Adipocyte (in vitro differentiated cells): ENCODE measurements at regions not wholly inside any gene's neighbourhood (a gene's known extent, or its start where the extent isn't known, plus 50 kb on each side); places are given as distances from the start of the nearest gene placed in this dataset.

ENCODE experiments used
- DNase-seq: peaks from one replicate; pipeline ENCODE4 v3.0.0-alpha.2; 2015; ENCODE audit warnings: low read depth
- H3K27me3 ChIP-seq: replicated peaks from 2 replicates; pipeline ENCODE4 v1.7.0; 2013; ENCODE audit warnings: mild to moderate bottlenecking, low read length, moderate library complexity; ENCODE audit not compliant: control insufficient read depth, insufficient read depth
- H3K36me3 ChIP-seq: 2 replicates; pipeline ENCODE4 v1.7.0; 2013; ENCODE audit warnings: low read length, mild to moderate bottlenecking, moderate library complexity; ENCODE audit not compliant: control insufficient read depth, insufficient read depth, severe bottlenecking
- H3K4me1 ChIP-seq: 2 replicates; pipeline ENCODE4 v1.7.0; 2013; ENCODE audit warnings: mild to moderate bottlenecking, low read length, moderate library complexity; ENCODE audit not compliant: control insufficient read depth, insufficient read depth
- H3K4me3 ChIP-seq: 2 replicates; pipeline ENCODE4 v1.7.0; 2013; ENCODE audit warnings: mild to moderate bottlenecking, low read length, moderate library complexity
- H3K9ac ChIP-seq: 2 replicates; pipeline ENCODE4 v1.7.0; 2013; ENCODE audit warnings: mild to moderate bottlenecking, low read length, moderate library complexity
- H3K9me3 ChIP-seq: 2 replicates; pipeline ENCODE4 v1.7.0; 2013; ENCODE audit warnings: mild to moderate bottlenecking, low read length, moderate library complexity; ENCODE audit not compliant: control insufficient read depth

GRCh38 chr19:29273000-29273640 is 60.2 kb upstream of the UQCRFS1 start:
- Histone ChIP-seq H3K27me3 (peaks cover 33% of the 10 kb centered on the region), H3K9me3 (peaks cover 8% of the 10 kb centered on the region), H3K36me3 (no peaks in the 10 kb centered on the region), H3K4me3 (no peak overlapping the region), H3K4me1 (no peaks in the 10 kb centered on the region), H3K9ac (no peak overlapping the region)
- no peak for DNase-seq

DNA sequence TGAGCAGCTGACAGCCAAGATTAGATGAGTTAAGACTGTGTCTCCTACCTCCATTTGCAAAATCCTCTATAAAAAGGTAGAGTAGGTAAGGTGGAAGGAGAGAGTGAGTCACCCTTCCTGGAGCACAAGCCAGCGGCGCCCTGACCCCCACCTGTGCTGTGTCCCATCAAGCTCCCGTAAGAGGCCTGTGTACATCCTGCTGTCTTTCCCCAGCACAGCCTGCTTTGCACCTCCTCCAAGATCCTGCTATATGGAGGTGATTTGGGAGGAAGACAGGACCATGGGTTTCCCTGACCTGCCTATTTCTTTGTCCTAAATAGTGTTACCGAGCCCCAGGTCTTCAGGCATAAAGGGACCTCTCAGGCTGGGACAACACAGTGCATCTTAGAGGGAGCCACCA is 62.3 kb upstream of the UQCRFS1 start:
- H3K4me3 ChIP-seq, result no peak overlapping the region
- no peak overlapping the region for H3K9ac ChIP-seq
- H3K36me3 ChIP-seq, result no peaks in the 10 kb centered on the region
- H3K9me3 ChIP-seq, result peaks cover 8% of the 10 kb centered on the region
- H3K27me3 ChIP-seq, result peaks cover 16% of the 10 kb centered on the region
- no peak for DNase-seq
- H3K4me1 ChIP-seq, result no peaks in the 10 kb centered on the region

DNA sequence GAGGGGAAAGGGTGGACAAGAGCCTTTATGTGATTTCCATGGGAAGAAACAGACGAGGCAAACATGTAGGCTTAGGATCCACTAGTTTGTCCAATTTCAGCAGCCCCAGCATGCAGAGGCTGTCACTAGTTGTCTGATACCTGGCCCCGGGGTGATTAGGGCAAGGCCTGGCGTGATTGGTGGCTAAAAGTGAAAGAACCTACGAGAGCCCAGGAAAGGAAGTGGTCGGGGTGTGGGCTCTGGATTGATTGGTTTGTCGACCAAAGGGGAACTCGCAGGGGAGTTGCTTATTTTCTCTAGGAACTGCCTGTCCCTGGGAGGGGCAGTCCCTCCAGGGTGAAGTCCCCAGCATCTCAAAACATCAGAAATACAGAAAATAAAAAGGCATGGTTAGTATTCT is 64.2 kb upstream of the UQCRFS1 start:
- no peak for DNase-seq
- peaks cover 3% of the 10 kb centered on the region for H3K9me3 ChIP-seq
- peaks cover 13% of the 10 kb centered on the region for H3K27me3 ChIP-seq
- H3K4me1 ChIP-seq, result no peaks in the 10 kb centered on the region
- no peak overlapping the region for H3K4me3 ChIP-seq
- no peak overlapping the region for H3K9ac ChIP-seq
- H3K36me3 ChIP-seq, result no peaks in the 10 kb centered on the region

DNA sequence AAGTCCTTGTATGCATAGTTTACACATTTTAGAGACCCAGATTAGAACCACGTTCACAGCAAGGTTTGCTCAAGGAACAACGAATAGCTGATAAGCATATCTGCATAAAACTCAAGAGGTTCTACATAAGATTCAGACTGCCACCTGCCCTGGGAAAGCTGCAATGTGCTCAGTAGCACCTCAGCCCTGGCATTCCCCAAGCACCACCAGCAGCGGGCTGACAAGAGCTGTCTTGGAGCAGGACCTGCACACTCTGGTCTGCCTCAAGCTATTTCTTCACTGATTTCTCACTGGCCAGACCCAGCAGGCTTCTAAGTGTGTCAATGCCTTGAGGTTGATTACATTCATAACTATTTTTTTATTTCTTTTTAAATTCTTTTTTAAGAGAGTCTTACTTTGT is 65.8 kb upstream of the UQCRFS1 start:
- Histone ChIP-seq H3K36me3 (no peaks in the 10 kb centered on the region), H3K9me3 (peaks cover 3% of the 10 kb centered on the region), H3K4me1 (no peaks in the 10 kb centered on the region), H3K9ac (no peak overlapping the region), H3K27me3 (peaks cover 22% of the 10 kb centered on the region), H3K4me3 (no peak overlapping the region)
- no peak for DNase-seq

GRCh38 chr19:29283366-29283765 is 70.4 kb upstream of the UQCRFS1 start:
- Histone ChIP-seq H3K27me3 (peaks cover 10% of the 10 kb centered on the region), H3K4me3 (no peak overlapping the region), H3K9me3 (no peaks in the 10 kb centered on the region), H3K9ac (no peak overlapping the region), H3K4me1 (no peaks in the 10 kb centered on the region), H3K36me3 (no peaks in the 10 kb centered on the region)
- no peak for DNase-seq

GRCh38 chr19:29285187-29285687 is 72.3 kb upstream of the UQCRFS1 start:
- H3K4me3 ChIP-seq, result no peak overlapping the region
- no peaks in the 10 kb centered on the region for H3K36me3 ChIP-seq
- H3K9me3 ChIP-seq, result no peaks in the 10 kb centered on the region
- peaks cover 16% of the 10 kb centered on the region for H3K27me3 ChIP-seq
- no peaks in the 10 kb centered on the region for H3K4me1 ChIP-seq
- no peak for DNase-seq
- H3K9ac ChIP-seq, result no peak overlapping the region

GRCh38 chr19:29285878-29286277 is 72.9 kb upstream of the UQCRFS1 start:
- Histone ChIP-seq H3K9me3 (no peaks in the 10 kb centered on the region), H3K9ac (no peak overlapping the region), H3K27me3 (peaks cover 16% of the 10 kb centered on the region), H3K4me1 (no peaks in the 10 kb centered on the region), H3K4me3 (no peak overlapping the region), H3K36me3 (no peaks in the 10 kb centered on the region)
- no peak for DNase-seq

- Histone ChIP-seq H3K36me3 (no peaks in the 10 kb centered on the region), H3K9me3 (no peaks in the 10 kb centered on the region), H3K4me3 (no peak overlapping the region), H3K9ac (no peak overlapping the region), H3K27me3 (peaks cover 16% of the 10 kb centered on the region), H3K4me1 (no peaks in the 10 kb centered on the region)
- no peak for DNase-seq
These were observed 74.1 kb upstream of the UQCRFS1 start for GRCh38 chr19:29287061-29287460.

DNA sequence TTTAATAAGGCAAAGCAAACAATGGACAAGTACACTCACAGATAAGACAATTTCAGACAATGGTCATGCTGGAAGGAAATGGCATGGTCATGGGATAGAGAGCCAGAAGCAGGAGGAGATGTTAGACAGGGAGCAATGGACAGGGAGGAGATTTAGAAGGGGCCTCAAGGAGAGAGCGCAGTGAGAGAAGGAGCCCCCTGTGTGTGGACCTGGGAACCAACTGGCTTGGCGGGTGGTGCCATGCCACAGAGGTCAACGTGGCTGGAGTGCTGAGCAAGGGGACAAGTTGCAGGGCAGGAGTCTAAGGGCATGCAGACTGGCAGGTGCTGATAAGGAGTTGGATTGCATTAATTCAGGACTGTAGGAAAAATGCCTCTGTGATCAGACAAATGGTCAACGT is 75.3 kb upstream of the UQCRFS1 start:
- Histone ChIP-seq H3K9me3 (no peaks in the 10 kb centered on the region), H3K36me3 (no peaks in the 10 kb centered on the region), H3K4me3 (no peak overlapping the region), H3K9ac (no peak overlapping the region), H3K27me3 (peaks cover 11% of the 10 kb centered on the region), H3K4me1 (no peaks in the 10 kb centered on the region)
- DNase-seq, result no peak

DNA sequence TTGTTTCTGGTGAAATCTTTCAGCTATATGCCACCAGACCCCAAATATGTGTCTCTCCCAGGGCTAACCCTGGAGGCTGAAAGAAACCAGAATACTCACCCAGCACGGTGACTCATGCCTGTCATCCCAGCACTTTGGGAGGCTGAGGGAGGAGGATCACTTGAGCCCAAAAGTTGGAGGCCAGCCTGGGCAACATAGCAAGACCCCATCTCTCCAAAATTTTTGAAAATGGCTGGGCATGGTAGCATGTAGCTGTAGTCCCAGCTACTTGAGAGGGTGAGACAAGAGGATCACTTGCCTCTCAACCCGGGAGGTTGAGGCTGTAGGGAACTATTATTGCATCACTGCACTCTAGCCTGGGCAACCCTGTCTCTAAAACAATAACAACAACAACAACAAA is 76.1 kb upstream of the UQCRFS1 start:
- H3K9ac ChIP-seq, result no peak overlapping the region
- peaks cover 11% of the 10 kb centered on the region for H3K27me3 ChIP-seq
- no peaks in the 10 kb centered on the region for H3K36me3 ChIP-seq
- no peak overlapping the region for H3K4me3 ChIP-seq
- H3K4me1 ChIP-seq, result no peaks in the 10 kb centered on the region
- H3K9me3 ChIP-seq, result no peaks in the 10 kb centered on the region
- no peak for DNase-seq

DNA sequence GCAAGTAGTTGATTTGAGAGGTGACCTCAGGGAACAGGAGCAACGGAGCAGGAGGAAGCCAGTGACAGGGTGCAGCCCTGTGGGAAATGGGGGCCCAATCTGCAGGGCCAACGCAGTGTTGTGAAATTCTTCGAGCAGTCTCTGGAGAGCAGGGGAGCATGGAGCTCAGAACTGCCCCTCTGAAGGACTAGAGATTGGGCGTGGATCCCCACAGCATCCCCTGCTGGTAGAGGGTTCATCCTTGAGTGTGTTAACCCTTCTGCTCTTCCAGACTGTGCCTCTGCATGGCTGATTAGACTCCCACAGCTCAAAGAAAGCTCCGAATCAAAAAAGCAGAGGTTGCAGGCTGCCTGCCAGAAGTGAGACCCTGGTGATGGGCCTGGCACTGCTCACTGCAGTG is 77.9 kb upstream of the UQCRFS1 start:
- no peak for DNase-seq
- Histone ChIP-seq H3K27me3 (peaks cover 11% of the 10 kb centered on the region), H3K9me3 (no peaks in the 10 kb centered on the region), H3K4me1 (peaks cover 5% of the 10 kb centered on the region), H3K9ac (no peak overlapping the region), H3K4me3 (no peak overlapping the region), H3K36me3 (no peaks in the 10 kb centered on the region)

DNA sequence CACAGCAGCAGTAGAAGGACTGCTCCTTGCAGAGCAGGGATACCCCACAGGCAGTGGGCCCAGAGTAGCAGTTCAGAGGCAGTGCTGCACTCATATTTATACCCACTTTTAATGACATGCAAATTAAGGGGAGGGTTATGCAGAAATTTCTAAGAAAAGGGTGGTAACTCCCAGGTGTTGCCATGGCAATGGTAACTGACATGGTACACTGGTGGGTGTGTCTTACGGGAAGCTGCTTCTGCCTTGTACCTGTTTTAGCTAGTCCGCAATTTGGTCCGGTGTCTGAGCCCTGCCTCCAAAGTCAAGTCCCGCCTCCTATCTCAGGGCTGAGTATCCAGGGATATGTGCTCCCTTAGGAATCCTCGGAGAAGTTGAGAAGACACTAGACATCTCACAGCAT is 79.2 kb upstream of the UQCRFS1 start:
- DNase-seq, result no peak
- no peak overlapping the region for H3K4me3 ChIP-seq
- H3K27me3 ChIP-seq, result peaks cover 18% of the 10 kb centered on the region
- peaks cover 5% of the 10 kb centered on the region for H3K4me1 ChIP-seq
- no peaks in the 10 kb centered on the region for H3K9me3 ChIP-seq
- no peaks in the 10 kb centered on the region for H3K36me3 ChIP-seq
- no peak overlapping the region for H3K9ac ChIP-seq
